GM21825 (cell line): ENCODE measurements at regions not wholly inside any gene's neighbourhood (a gene's known extent, or its start where the extent isn't known, plus 50 kb on each side); places are given as distances from the start of the nearest gene placed in this dataset.

Experiments
- ATAC-seq: cut with Tn5 transposase; IDR thresholded peaks from one replicate; pipeline ENCODE4 v1.9.1; 2021; ENCODE audit warnings: mild to moderate bottlenecking, moderate library complexity; ENCODE audit not compliant: unreplicated experiment

GRCh38 chr20:6576726-6577125 is 190.8 kb upstream of the BMP2 start:
- no peak for ATAC-seq

GRCh38 chr20:6575912-6576401 is 191.5 kb upstream of the BMP2 start:
- ATAC-seq: no peak

GRCh38 chr20:6566821-6567220 is 200.7 kb upstream of the BMP2 start:
- ATAC-seq: no peak

DNA sequence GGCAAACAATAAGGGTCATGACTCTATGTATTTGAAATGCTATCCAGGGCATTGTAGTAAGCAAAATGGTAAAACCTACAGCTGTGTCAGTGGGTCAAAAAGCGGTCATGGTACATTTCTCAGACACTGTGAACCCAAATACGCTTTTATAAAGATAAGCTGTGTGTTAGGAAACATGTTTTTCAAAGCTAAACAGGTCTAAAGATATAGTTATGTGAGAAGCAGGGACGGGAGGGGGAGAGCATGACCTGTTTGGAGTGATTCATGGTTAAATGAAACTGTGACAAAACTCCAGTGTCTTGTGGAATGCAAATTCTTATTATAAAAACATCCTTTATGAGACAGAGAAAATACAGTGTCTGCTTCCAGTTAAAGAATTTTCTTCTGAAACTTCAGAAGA is 205.4 kb upstream of the BMP2 start:
- ATAC-seq: no peak

- no peak for ATAC-seq
Measured at GRCh38 chr20:6560978-6561377, 206.5 kb upstream of the BMP2 start.

- ATAC-seq: no peak
Measured at GRCh38 chr20:6559791-6560190, 207.7 kb upstream of the BMP2 start.

GRCh38 chr20:6558341-6558740 is 209.1 kb upstream of the BMP2 start:
- ATAC-seq: no peak

GRCh38 chr20:6533761-6534479 is 233.6 kb upstream of the BMP2 start:
- ATAC-seq: no peak

DNA sequence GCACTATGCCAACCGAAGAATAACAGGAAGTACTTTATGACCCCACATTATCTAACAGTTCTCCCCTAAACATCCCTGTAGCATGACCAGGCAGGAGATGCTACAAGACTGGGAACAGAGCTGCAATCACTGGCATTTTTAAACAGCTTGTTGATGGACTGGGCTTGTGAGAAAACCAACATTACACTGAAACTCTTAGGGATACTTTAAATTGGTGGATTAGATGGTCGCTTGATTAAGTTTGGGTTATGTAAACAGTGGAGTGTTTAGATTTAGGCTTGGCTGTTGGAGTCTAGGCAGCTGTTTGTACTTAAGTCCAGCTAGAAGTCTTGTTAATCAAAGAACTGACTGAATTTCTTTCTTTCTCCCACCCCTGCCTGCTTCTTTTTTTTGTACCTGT is 234.1 kb upstream of the BMP2 start:
- ATAC-seq: no peak

DNA sequence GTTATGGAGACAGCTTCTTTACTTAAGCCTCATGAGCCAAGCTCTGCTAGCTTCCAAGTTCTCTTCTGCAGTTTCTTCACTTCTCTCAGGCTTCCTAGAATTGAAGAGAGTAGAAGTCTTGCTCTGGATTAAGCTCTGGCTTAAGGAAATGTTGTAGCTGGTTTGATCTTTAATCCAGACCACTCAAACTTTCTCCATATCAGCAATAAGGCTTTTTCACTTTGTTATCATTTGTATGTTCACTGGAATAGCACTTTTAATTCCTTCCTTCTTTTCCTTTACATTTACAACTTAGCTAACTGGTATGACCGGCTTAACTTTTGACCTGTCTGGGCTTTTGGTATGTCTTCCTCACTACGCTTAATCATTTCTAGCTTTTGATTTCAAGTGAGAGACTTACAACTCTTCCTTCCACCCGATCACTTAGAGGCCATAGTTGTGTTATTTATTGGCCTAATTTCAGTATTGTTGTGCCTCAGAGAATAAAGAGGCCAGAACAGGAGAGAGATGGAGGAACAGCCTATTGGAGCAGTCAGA is 236.6 kb upstream of the BMP2 start:
- no peak for ATAC-seq

DNA sequence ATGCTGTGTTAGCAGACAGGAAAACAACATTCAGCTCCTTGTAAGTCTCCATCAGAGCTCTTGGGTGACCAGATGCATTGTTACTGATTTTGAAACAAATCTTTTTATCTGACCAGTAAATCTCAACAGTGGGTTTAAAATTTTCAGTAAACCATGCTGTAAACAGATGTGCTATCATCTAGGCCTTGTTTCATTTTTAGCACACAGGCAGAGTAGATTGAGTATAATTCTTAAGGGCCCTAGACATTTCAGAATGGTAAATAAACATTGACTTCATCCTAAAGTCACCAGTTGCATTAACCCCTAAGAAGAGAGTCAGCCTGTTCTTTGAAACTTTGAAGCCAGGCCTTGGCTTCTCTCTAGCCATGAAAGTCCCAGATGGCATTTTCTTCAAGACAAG is 237.2 kb upstream of the BMP2 start:
- ATAC-seq: no peak

GRCh38 chr20:6525447-6526303 is 241.8 kb upstream of the BMP2 start:
- ATAC-seq: no peak

- no peak for ATAC-seq
Measured at GRCh38 chr20:6524305-6524704, 243.2 kb upstream of the BMP2 start.

DNA sequence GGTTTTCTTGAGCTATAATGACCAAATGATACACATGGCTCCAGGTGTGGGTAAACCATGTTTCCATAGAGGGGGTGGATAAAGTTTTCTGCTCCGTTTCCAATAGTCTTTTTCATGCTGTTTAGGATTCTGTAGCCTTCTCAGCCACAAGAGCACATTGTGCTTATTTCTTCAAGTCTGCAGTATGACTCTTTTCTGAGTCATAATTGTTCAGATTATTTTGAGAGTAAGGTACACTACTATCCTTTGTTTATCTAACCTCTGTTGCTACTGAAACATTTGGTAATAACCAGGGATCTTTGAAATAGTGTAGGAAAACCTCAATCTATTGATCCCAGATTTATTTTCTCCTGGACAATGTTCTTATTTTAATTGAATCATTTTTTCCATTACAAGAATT is 247.9 kb upstream of the BMP2 start:
- no peak for ATAC-seq

DNA sequence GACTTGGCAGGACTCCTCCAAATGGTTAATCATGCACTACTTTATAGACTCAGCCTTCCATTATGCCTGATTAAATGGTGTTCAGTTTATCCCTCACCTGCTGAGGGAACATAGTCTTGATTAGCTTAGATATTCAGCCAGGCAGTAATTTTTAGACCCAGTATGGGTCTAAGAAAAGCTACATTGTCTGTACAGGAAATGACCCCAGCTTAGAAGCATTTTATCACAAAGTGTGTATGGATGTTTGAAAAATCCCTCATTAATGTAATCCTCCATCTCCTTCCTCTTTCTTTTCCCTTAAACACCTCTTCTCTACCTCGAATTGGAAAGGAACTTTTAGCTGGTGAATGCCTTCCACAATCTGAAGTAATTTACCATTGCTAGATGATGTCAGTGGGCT is 252.2 kb upstream of the BMP2 start:
- ATAC-seq: no peak

DNA sequence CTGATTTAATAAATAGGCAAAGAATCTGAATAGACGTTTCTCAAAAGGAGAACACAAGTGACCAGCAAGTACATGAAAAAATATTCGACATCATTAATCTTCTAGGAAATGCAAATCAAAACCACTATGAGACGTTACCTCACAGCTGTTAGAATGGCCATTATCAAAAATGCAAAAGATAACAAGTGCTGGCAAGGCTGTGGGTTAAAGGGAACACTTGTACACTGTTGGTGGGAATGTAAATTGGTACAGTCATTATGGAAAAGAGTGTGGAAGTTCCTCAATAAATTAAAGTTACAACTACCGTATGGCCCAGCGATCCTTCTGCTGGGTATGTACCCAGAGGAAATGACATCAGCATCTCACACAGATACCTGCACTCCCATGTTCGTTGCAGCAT is 253.9 kb upstream of the BMP2 start:
- ATAC-seq: no peak

- no peak for ATAC-seq
Measured at GRCh38 chr20:6509374-6509773, 258.1 kb upstream of the BMP2 start.

GRCh38 chr20:6506906-6507305 is 260.6 kb upstream of the BMP2 start:
- no peak for ATAC-seq

DNA sequence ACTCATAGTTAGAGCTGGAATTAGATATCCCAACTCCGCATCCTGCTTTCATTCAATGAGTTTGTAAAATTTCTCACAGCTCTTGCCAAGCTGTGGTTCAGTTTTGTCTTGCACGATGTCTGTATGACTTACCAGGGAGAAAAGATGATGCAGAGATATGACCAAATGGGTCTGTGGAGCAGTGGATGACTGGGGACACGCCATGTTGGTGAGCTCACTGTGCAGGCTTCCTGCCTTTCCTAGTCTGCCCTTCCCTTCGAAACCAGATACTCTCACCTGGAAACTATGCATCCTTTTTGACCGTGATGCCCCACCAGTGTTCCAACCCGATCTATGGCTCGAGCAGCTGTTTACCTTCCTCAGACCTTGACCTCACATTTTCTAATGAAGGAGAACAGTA is 262.7 kb upstream of the BMP2 start:
- no peak for ATAC-seq

DNA sequence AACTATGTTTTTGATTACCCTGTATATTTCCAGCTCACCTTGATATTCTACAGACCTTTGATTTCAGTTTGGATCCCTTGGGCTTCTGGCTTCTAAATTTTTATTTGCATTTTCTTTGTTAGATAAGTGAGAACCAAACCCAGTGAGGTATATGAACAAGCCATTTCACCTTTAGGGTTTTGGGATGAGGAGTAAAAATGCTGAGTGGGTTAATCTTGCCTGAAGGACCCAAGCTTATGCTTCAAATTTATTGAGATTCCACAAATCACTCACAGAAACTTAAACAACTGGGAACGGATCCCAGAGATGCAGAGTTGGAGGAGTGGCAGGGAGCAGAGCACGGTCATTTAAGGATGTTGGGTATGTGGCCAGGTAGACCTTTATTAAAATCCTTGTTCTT is 263.3 kb upstream of the BMP2 start:
- ATAC-seq: no peak

- ATAC-seq: no peak
Measured at GRCh38 chr20:6502999-6503398, 264.5 kb upstream of the BMP2 start.

GRCh38 chr20:6502219-6502618 is 265.3 kb upstream of the BMP2 start:
- no peak for ATAC-seq
